Memory B cell (primary cell): ENCODE measurements at regions not wholly inside any gene's neighbourhood (a gene's known extent, or its start where the extent isn't known, plus 50 kb on each side); places are given as distances from the start of the nearest gene placed in this dataset.

Experiments used
- ATAC-seq: fragments of 150-1000 bp; cut with Tn5 transposase; 2 replicates; pipeline ENCODE4 v1.10.0; 2021; ENCODE audit warnings: low read depth, mild to moderate bottlenecking, moderate library complexity
- DNase-seq, 2 donors: peaks; one replicate each; pipeline ENCODE4 v3.0.0; 2022; ENCODE audit warnings: low spot score in 2 of 2
- H3K27ac Mint-ChIP-seq: one replicate; pipeline ENCODE4 v1.8.0; 2022; ENCODE audit warnings: mild to moderate bottlenecking, moderate library complexity, mixed read lengths
- H3K27me3 Mint-ChIP-seq: one replicate; pipeline ENCODE4 v1.8.0; 2022; ENCODE audit warnings: mixed read lengths
- H3K36me3 Mint-ChIP-seq: one replicate; pipeline ENCODE4 v1.8.0; 2022; ENCODE audit warnings: mild to moderate bottlenecking, mixed read lengths
- H3K4me1 Mint-ChIP-seq: one replicate; pipeline ENCODE4 v1.8.0; 2022; ENCODE audit warnings: mixed read lengths
- H3K4me3 Mint-ChIP-seq: one replicate; pipeline ENCODE4 v1.8.0; 2022; ENCODE audit warnings: mild to moderate bottlenecking, moderate library complexity, mixed read lengths
- H3K9me3 Mint-ChIP-seq: one replicate; pipeline ENCODE4 v1.8.0; 2022; ENCODE audit warnings: mixed read lengths

GRCh38 chr9:2286825-2287455 lies 271.8 kb downstream of the SMARCA2 start:
- no peak for DNase-seq

GRCh38 chr9:2288309-2288708 lies 273.2 kb downstream of the SMARCA2 start:
- Mint-ChIP-seq H3K9me3 (no peaks in the 10 kb centered on the region), H3K36me3 (no peaks in the 10 kb centered on the region), H3K4me1 (no peaks in the 10 kb centered on the region), H3K27me3 (peaks cover 10% of the 10 kb centered on the region), H3K27ac (no peak overlapping the region), H3K4me3 (no peak overlapping the region)
- no peak for DNase-seq
- ATAC-seq: no peak

More at GRCh38 chr9:2286825-2287455, 271.8 kb downstream of the SMARCA2 start:
- Mint-ChIP-seq H3K27ac (no peak overlapping the region), H3K36me3 (no peaks in the 10 kb centered on the region), H3K27me3 (peaks cover 7% of the 10 kb centered on the region), H3K9me3 (no peaks in the 10 kb centered on the region), H3K4me1 (no peaks in the 10 kb centered on the region), H3K4me3 (no peak overlapping the region)
- ATAC-seq: no peak

- Mint-ChIP-seq H3K27me3 (peaks cover 10% of the 10 kb centered on the region), H3K9me3 (no peaks in the 10 kb centered on the region), H3K36me3 (no peaks in the 10 kb centered on the region), H3K4me1 (no peaks in the 10 kb centered on the region), H3K27ac (no peak overlapping the region), H3K4me3 (no peak overlapping the region)
- DNase-seq (no peak), ATAC-seq (no peak)
Measured at GRCh38 chr9:2289263-2289662, 274.1 kb downstream of the SMARCA2 start.

DNA sequence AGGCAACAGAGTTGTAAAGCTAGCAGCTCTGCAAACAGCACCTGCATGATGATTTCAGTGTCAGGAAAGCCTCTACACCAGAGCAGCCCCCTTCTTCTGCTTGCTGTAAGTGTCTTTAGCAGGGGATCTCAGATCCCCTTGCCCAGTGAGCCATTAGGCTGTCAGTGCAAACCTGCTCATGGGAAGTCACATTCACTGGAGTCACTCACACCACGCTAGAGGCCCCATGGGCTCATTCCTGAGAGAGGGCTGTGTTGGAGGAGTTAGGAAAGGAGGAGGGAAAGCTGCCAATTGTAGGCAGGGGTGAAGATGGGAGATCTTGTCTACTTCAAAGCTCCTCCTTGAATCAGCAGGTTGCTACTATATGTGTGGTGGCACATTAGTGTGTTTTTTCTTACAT lies 275.2 kb downstream of the SMARCA2 start:
- H3K4me3 Mint-ChIP-seq: no peak overlapping the region
- H3K4me1 Mint-ChIP-seq: no peaks in the 10 kb centered on the region
- H3K27ac Mint-ChIP-seq: no peak overlapping the region
- ATAC-seq: no peak
- peaks cover 12% of the 10 kb centered on the region for H3K27me3 Mint-ChIP-seq
- no peak for DNase-seq
- no peaks in the 10 kb centered on the region for H3K36me3 Mint-ChIP-seq
- no peaks in the 10 kb centered on the region for H3K9me3 Mint-ChIP-seq

GRCh38 chr9:2291980-2292704 lies 277.0 kb downstream of the SMARCA2 start:
- no peaks in the 10 kb centered on the region for H3K9me3 Mint-ChIP-seq
- no peaks in the 10 kb centered on the region for H3K36me3 Mint-ChIP-seq
- H3K27me3 Mint-ChIP-seq: peaks cover 12% of the 10 kb centered on the region
- DNase-seq (no peak), ATAC-seq (no peak)
- no peak overlapping the region for H3K27ac Mint-ChIP-seq
- no peak overlapping the region for H3K4me3 Mint-ChIP-seq
- H3K4me1 Mint-ChIP-seq: no peaks in the 10 kb centered on the region

GRCh38 chr9:2292733-2293132 lies 277.6 kb downstream of the SMARCA2 start:
- ATAC-seq (no peak), DNase-seq (no peak)
- no peaks in the 10 kb centered on the region for H3K4me1 Mint-ChIP-seq
- H3K27ac Mint-ChIP-seq: no peak overlapping the region
- H3K4me3 Mint-ChIP-seq: no peak overlapping the region
- H3K9me3 Mint-ChIP-seq: no peaks in the 10 kb centered on the region
- no peaks in the 10 kb centered on the region for H3K36me3 Mint-ChIP-seq
- peaks cover 12% of the 10 kb centered on the region for H3K27me3 Mint-ChIP-seq

DNA sequence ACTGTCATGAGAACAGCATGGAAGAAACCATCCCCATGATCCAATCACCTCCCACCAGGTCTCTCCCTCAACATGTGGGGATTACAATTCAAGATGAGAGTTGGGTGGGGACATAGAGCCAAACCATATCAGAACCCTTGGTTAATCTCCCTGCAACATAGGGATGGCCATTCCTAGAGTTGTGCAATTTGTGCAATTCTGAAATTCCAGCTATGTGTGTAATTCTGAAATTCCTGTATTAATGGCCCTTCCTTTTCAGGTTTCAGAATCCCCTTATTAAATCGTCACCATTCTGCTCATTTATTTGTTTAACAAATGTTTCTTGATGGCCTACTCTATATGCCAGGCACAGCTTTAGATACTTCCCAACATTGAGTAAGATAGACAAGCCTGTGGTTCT lies 282.6 kb downstream of the SMARCA2 start:
- peaks cover 5% of the 10 kb centered on the region for H3K9me3 Mint-ChIP-seq
- H3K36me3 Mint-ChIP-seq: peaks cover 7% of the 10 kb centered on the region
- ATAC-seq: no peak
- H3K4me1 Mint-ChIP-seq: no peaks in the 10 kb centered on the region
- H3K4me3 Mint-ChIP-seq: no peak overlapping the region
- peaks cover 9% of the 10 kb centered on the region for H3K27me3 Mint-ChIP-seq
- H3K27ac Mint-ChIP-seq: no peak overlapping the region
- no peak for DNase-seq

- H3K36me3 Mint-ChIP-seq: peaks cover 7% of the 10 kb centered on the region
- no peak for ATAC-seq
- no peak for DNase-seq
- H3K9me3 Mint-ChIP-seq: peaks cover 5% of the 10 kb centered on the region
- no peaks in the 10 kb centered on the region for H3K4me1 Mint-ChIP-seq
- no peak overlapping the region for H3K4me3 Mint-ChIP-seq
- H3K27me3 Mint-ChIP-seq: peaks cover 9% of the 10 kb centered on the region
- H3K27ac Mint-ChIP-seq: no peak overlapping the region
Measured at GRCh38 chr9:2298217-2298616, 283.1 kb downstream of the SMARCA2 start.

- DNase-seq (no peak), ATAC-seq (no peak)
- Mint-ChIP-seq H3K27ac (no peak overlapping the region), H3K4me3 (no peak overlapping the region), H3K9me3 (peaks cover 5% of the 10 kb centered on the region), H3K27me3 (peaks cover 11% of the 10 kb centered on the region), H3K4me1 (no peaks in the 10 kb centered on the region), H3K36me3 (peaks cover 7% of the 10 kb centered on the region)
Measured at GRCh38 chr9:2299156-2299842, 284.2 kb downstream of the SMARCA2 start.

GRCh38 chr9:2299843-2300205 lies 284.7 kb downstream of the SMARCA2 start:
- DNase-seq (no peak), ATAC-seq (no peak)
- no peaks in the 10 kb centered on the region for H3K4me1 Mint-ChIP-seq
- H3K9me3 Mint-ChIP-seq: peaks cover 5% of the 10 kb centered on the region
- no peak overlapping the region for H3K4me3 Mint-ChIP-seq
- H3K27ac Mint-ChIP-seq: no peak overlapping the region
- H3K36me3 Mint-ChIP-seq: peaks cover 7% of the 10 kb centered on the region
- peaks cover 11% of the 10 kb centered on the region for H3K27me3 Mint-ChIP-seq

GRCh38 chr9:2300325-2300724 lies 285.2 kb downstream of the SMARCA2 start:
- H3K27me3 Mint-ChIP-seq: peaks cover 9% of the 10 kb centered on the region
- DNase-seq: no peak

GRCh38 chr9:2302606-2303005 lies 287.5 kb downstream of the SMARCA2 start:
- Mint-ChIP-seq H3K36me3 (peaks cover 7% of the 10 kb centered on the region), H3K27ac (no peak overlapping the region), H3K4me3 (no peak overlapping the region), H3K27me3 (peaks cover 9% of the 10 kb centered on the region), H3K4me1 (no peaks in the 10 kb centered on the region), H3K9me3 (peaks cover 5% of the 10 kb centered on the region)
- no peak for DNase-seq
- no peak for ATAC-seq

More at GRCh38 chr9:2300325-2300724, 285.2 kb downstream of the SMARCA2 start:
- Mint-ChIP-seq H3K9me3 (peaks cover 5% of the 10 kb centered on the region), H3K27ac (no peak overlapping the region), H3K4me1 (no peaks in the 10 kb centered on the region), H3K36me3 (peaks cover 7% of the 10 kb centered on the region), H3K4me3 (no peak overlapping the region)
- ATAC-seq: no peak

DNA sequence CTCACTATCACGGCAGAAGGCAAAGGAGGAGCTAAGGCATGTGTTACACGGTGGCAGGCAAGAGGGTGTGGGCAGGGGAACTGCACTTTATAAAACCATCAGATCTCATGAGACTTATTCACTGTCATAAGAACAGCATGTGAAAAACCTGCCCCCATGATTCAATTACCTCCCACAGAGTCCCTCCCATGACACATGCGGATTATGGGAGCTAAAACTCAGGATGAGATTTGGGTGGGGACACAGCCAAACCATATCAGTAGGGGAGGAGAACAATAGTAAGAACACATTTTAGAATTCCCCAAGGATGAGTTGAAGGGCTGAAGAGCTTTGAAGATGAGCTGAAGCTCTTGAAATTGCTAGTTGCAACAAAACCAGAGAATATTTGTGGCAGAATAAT lies 287.9 kb downstream of the SMARCA2 start:
- ATAC-seq (no peak), DNase-seq (no peak)
- H3K27ac Mint-ChIP-seq: no peak overlapping the region
- peaks cover 5% of the 10 kb centered on the region for H3K9me3 Mint-ChIP-seq
- H3K36me3 Mint-ChIP-seq: peaks cover 5% of the 10 kb centered on the region
- H3K27me3 Mint-ChIP-seq: peaks cover 8% of the 10 kb centered on the region
- no peaks in the 10 kb centered on the region for H3K4me1 Mint-ChIP-seq
- H3K4me3 Mint-ChIP-seq: no peak overlapping the region

DNA sequence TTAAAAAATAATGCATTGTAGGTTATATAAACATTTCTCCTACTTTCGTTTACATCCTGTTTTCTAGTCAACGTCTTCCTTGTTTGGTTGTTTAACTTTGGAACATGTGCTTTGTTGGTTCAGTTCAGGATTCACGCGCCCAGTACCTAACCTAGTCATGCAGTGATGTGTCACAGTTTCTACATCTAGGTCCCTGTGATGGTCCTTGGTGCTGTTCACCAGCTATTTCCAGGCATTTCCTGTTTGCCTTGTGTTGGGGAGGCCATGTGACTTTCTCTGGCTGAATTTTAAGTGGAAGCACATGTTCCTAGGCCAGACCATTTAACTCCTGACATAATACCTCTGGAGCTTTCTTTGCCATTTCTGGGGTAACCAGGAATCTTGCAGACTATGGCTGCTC lies 292.3 kb downstream of the SMARCA2 start:
- H3K27ac Mint-ChIP-seq: no peak overlapping the region
- DNase-seq: no peak
- no peak overlapping the region for H3K4me3 Mint-ChIP-seq
- no peaks in the 10 kb centered on the region for H3K4me1 Mint-ChIP-seq
- H3K27me3 Mint-ChIP-seq: peaks cover 2% of the 10 kb centered on the region
- H3K9me3 Mint-ChIP-seq: peaks cover 14% of the 10 kb centered on the region
- peaks cover 1% of the 10 kb centered on the region for H3K36me3 Mint-ChIP-seq
- ATAC-seq: no peak
